ENCODE measurements at regions not wholly inside any gene's neighbourhood (a gene's known extent, or its start where the extent isn't known, plus 50 kb on each side); places are given as distances from the start of the nearest gene placed in this dataset.

DNA sequence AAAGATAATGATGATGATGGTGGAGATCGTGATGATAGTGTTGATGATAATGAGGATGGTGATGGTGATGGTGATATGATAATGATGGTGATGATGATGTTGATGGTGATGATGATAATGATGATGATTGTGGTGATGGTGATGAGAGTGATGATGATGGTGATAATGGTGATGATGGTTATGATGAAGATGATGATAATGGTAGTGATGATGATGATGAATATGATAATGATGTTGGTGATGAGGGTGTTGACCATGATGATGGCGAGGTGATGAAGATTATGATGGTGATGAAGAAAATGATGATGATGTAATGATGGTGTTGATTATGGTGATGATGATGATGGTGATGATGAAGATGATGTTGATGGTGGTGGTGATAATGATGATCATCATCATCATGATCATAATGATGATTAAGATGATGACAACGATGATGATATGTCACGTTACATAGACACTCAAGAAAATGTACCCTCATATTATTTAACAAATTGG, 1106.4 kb downstream of the NLGN4X start:
- no peak for TF ChIP-seq TAF1 (IDR thresholded peaks at IDR 0.05; ENCODE audit: low read depth, low read length)
- TF ChIP-seq PAX5 (IDR thresholded peaks at IDR 0.05; ENCODE audit: insufficient read depth, low read length, severe bottlenecking), result no peak
- FAIRE-seq (peak; percentile 52), DNase-seq (ENCODE audit: insufficient read length, low spot score) (no peak)

- no peak for TF ChIP-seq PAX5 (IDR thresholded peaks at IDR 0.05; ENCODE audit: insufficient read depth, low read length, severe bottlenecking)
- TF ChIP-seq POLR2A (IDR thresholded peaks at IDR 0.05; ENCODE audit: low read depth, low read length), result no peak
- no peak for TF ChIP-seq POLR2AphosphoS5 (IDR thresholded peaks at IDR 0.05; ENCODE audit: low read depth, low read length)
- TF ChIP-seq TAF1 (IDR thresholded peaks at IDR 0.05; ENCODE audit: low read depth, low read length), result no peak
- no peak for TF ChIP-seq POU2F2 (IDR thresholded peaks at IDR 0.05; ENCODE audit: low read depth, low read length)
- TF ChIP-seq SPI1 (IDR thresholded peaks at IDR 0.05; ENCODE audit: low read depth, low read length), result no peak
- FAIRE-seq (no peak), DNase-seq (ENCODE audit: insufficient read length, low spot score) (no peak)
Observed at GRCh38 chrX:5117816-5118215, 1110.9 kb downstream of the NLGN4X start.

GRCh38 chrX:5113128-5113527, 1115.5 kb downstream of the NLGN4X start:
- TF ChIP-seq POLR2AphosphoS5 (IDR thresholded peaks at IDR 0.05; ENCODE audit: low read depth, low read length) (no peak), POLR2A (IDR thresholded peaks at IDR 0.05; ENCODE audit: low read depth, low read length) (no peak), SPI1 (IDR thresholded peaks at IDR 0.05; ENCODE audit: low read depth, low read length) (no peak), PAX5 (IDR thresholded peaks at IDR 0.05; ENCODE audit: insufficient read depth, low read length, severe bottlenecking) (no peak), POU2F2 (IDR thresholded peaks at IDR 0.05; ENCODE audit: low read depth, low read length) (no peak), TAF1 (IDR thresholded peaks at IDR 0.05; ENCODE audit: low read depth, low read length) (no peak)
- FAIRE-seq, result peak; percentile 55
- DNase-seq (ENCODE audit: insufficient read length, low spot score), result no peak

DNA sequence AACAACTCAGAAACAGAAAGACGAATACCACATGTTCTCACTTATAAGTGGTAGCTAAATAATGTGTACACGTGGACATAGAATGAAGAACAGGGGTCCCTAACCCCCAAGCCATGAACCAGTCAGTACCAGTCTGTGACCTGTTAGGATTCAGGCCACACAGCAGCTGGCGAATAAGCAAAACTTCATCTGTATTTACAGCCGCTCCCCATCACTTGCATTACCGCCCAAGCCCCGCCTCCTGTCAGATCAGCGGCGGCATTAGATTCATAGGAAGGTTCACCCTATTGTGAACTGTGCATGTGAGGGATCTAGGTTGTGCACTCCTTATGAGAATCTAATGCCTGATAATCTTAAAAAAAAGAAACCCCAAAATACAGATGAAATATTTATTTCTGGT, 1128.7 kb downstream of the NLGN4X start:
- DNase-seq (ENCODE audit: insufficient read length, low spot score) (no peak), FAIRE-seq (no peak)
- no peak for TF ChIP-seq POLR2A (IDR thresholded peaks at IDR 0.05; ENCODE audit: low read depth, low read length)
- TF ChIP-seq PAX5 (IDR thresholded peaks at IDR 0.05; ENCODE audit: insufficient read depth, low read length, severe bottlenecking), result no peak
- TF ChIP-seq SPI1 (IDR thresholded peaks at IDR 0.05; ENCODE audit: low read depth, low read length), result no peak
- TF ChIP-seq POU2F2 (IDR thresholded peaks at IDR 0.05; ENCODE audit: low read depth, low read length), result no peak
- no peak for TF ChIP-seq POLR2AphosphoS5 (IDR thresholded peaks at IDR 0.05; ENCODE audit: low read depth, low read length)
- TF ChIP-seq TAF1 (IDR thresholded peaks at IDR 0.05; ENCODE audit: low read depth, low read length), result no peak

GRCh38 chrX:5086388-5086787, 1142.3 kb downstream of the NLGN4X start:
- FAIRE-seq (no peak), DNase-seq (ENCODE audit: insufficient read length, low spot score) (no peak)
- TF ChIP-seq POU2F2 (IDR thresholded peaks at IDR 0.05; ENCODE audit: low read depth, low read length) (no peak), PAX5 (IDR thresholded peaks at IDR 0.05; ENCODE audit: insufficient read depth, low read length, severe bottlenecking) (no peak), POLR2AphosphoS5 (IDR thresholded peaks at IDR 0.05; ENCODE audit: low read depth, low read length) (no peak), SPI1 (IDR thresholded peaks at IDR 0.05; ENCODE audit: low read depth, low read length) (no peak), POLR2A (IDR thresholded peaks at IDR 0.05; ENCODE audit: low read depth, low read length) (no peak), TAF1 (IDR thresholded peaks at IDR 0.05; ENCODE audit: low read depth, low read length) (no peak)

GRCh38 chrX:5084279-5084678, 1144.4 kb downstream of the NLGN4X start:
- no peak for TF ChIP-seq POLR2AphosphoS5 (IDR thresholded peaks at IDR 0.05; ENCODE audit: low read depth, low read length)
- no peak for TF ChIP-seq PAX5 (IDR thresholded peaks at IDR 0.05; ENCODE audit: insufficient read depth, low read length, severe bottlenecking)
- TF ChIP-seq POU2F2 (IDR thresholded peaks at IDR 0.05; ENCODE audit: low read depth, low read length), result no peak
- no peak for TF ChIP-seq POLR2A (IDR thresholded peaks at IDR 0.05; ENCODE audit: low read depth, low read length)
- no peak for TF ChIP-seq SPI1 (IDR thresholded peaks at IDR 0.05; ENCODE audit: low read depth, low read length)
- no peak for TF ChIP-seq TAF1 (IDR thresholded peaks at IDR 0.05; ENCODE audit: low read depth, low read length)
- DNase-seq (ENCODE audit: insufficient read length, low spot score), result no peak
- no peak for FAIRE-seq

- TF ChIP-seq POU2F2 (IDR thresholded peaks at IDR 0.05; ENCODE audit: low read depth, low read length) (no peak), TAF1 (IDR thresholded peaks at IDR 0.05; ENCODE audit: low read depth, low read length) (no peak), POLR2A (IDR thresholded peaks at IDR 0.05; ENCODE audit: low read depth, low read length) (no peak), PAX5 (IDR thresholded peaks at IDR 0.05; ENCODE audit: insufficient read depth, low read length, severe bottlenecking) (no peak), POLR2AphosphoS5 (IDR thresholded peaks at IDR 0.05; ENCODE audit: low read depth, low read length) (no peak), SPI1 (IDR thresholded peaks at IDR 0.05; ENCODE audit: low read depth, low read length) (no peak)
- DNase-seq (ENCODE audit: insufficient read length, low spot score) (no peak), FAIRE-seq (no peak)
Observed at GRCh38 chrX:5082705-5083104, 1146.0 kb downstream of the NLGN4X start.

DNA sequence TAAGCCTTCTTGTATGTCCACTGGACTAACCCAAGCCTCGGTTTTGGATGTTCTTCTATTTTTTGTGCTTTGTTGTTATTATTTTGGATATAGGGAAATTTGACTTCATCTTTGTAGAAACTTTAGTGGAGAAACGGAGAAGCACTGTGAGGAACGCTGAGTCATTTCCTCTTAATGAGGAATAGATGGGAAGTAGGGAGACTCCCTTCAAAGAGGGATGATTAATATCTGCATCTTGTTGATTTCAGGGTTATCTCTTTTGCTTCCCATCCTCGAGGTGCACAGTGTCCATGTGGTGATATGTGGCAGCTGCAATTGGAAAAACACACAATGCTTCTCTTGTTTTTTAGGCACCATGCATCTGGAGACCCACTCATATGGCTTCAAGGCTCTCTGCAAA, 1147.9 kb downstream of the NLGN4X start:
- FAIRE-seq, result no peak
- no peak for TF ChIP-seq POLR2AphosphoS5 (IDR thresholded peaks at IDR 0.05; ENCODE audit: low read depth, low read length)

GRCh38 chrX:5068550-5068949, 1160.1 kb downstream of the NLGN4X start:
- FAIRE-seq (no peak), DNase-seq (ENCODE audit: insufficient read length, low spot score) (no peak)
- TF ChIP-seq POLR2AphosphoS5 (IDR thresholded peaks at IDR 0.05; ENCODE audit: low read depth, low read length), result no peak
- TF ChIP-seq SPI1 (IDR thresholded peaks at IDR 0.05; ENCODE audit: low read depth, low read length), result no peak
- no peak for TF ChIP-seq POU2F2 (IDR thresholded peaks at IDR 0.05; ENCODE audit: low read depth, low read length)
- TF ChIP-seq POLR2A (IDR thresholded peaks at IDR 0.05; ENCODE audit: low read depth, low read length), result no peak

More for the DNA sequence above, 1147.9 kb downstream of the NLGN4X start:
- no peak for DNase-seq (ENCODE audit: insufficient read length, low spot score)

DNA sequence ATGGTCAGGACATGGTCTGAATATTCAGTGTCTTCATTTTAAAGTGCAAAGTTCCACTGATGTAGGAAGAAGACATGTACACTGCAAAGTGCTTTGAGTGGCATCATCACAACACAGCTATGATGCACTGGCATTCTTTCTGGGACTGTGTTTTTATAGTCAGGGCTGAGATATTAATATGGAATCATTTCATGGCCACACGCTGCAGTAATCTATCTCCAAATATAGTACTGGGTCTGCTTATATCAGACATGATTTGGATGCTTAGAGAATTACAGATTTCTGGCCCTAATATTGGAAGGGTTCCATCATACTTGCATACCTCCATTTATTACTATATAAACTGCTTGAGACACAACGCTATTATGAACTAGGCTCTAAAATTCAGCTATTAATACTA, 1170.9 kb downstream of the NLGN4X start:
- FAIRE-seq, result no peak
- DNase-seq (ENCODE audit: insufficient read length, low spot score), result no peak
- TF ChIP-seq TAF1 (IDR thresholded peaks at IDR 0.05; ENCODE audit: low read depth, low read length) (no peak), POU2F2 (IDR thresholded peaks at IDR 0.05; ENCODE audit: low read depth, low read length) (no peak), POLR2AphosphoS5 (IDR thresholded peaks at IDR 0.05; ENCODE audit: low read depth, low read length) (no peak), POLR2A (IDR thresholded peaks at IDR 0.05; ENCODE audit: low read depth, low read length) (no peak), SPI1 (IDR thresholded peaks at IDR 0.05; ENCODE audit: low read depth, low read length) (no peak), PAX5 (IDR thresholded peaks at IDR 0.05; ENCODE audit: insufficient read depth, low read length, severe bottlenecking) (no peak)

Data from GM12891 (cell line).